DMS153 treated with DMSO at 0.1 percent for 48 hours (cell line): ENCODE measurements at regions not wholly inside any gene's neighbourhood (a gene's known extent, or its start where the extent isn't known, plus 50 kb on each side); places are given as distances from the start of the nearest gene placed in this dataset.

Source experiments
- DNase-seq: peaks from one replicate; lab custom pipeline; 2025; ENCODE audit not compliant: unreplicated experiment; lab: John Stamatoyannopoulos, UW

- DNase-seq, result no peak
Measured at GRCh38 chr3:45277636-45278035, 51.5 kb upstream of the TMEM158 start.

- no peak for DNase-seq
Measured at GRCh38 chr3:45280232-45280631, 54.1 kb upstream of the TMEM158 start.

- DNase-seq, result no peak
Measured at GRCh38 chr3:45280971-45281370, 54.9 kb upstream of the TMEM158 start.

- DNase-seq, result no peak
Measured at GRCh38 chr3:45283471-45283870, 57.4 kb upstream of the TMEM158 start.

- DNase-seq, result no peak
Measured at GRCh38 chr3:45297331-45297730, 71.2 kb upstream of the TMEM158 start.

GRCh38 chr3:45302470-45302869 lies 76.4 kb upstream of the TMEM158 start:
- no peak for DNase-seq

GRCh38 chr3:45306406-45307008 lies 80.4 kb upstream of the TMEM158 start:
- no peak for DNase-seq

- DNase-seq, result peak; percentile 25
Measured at GRCh38 chr3:45309876-45310275, 78.5 kb upstream of the LARS2 start.

GRCh38 chr3:45311327-45311726 lies 77.0 kb upstream of the LARS2 start:
- DNase-seq, result no peak

- DNase-seq, result no peak
Measured at GRCh38 chr3:45311953-45312801, 76.2 kb upstream of the LARS2 start.

- no peak for DNase-seq
Measured at GRCh38 chr3:45312836-45313493, 75.4 kb upstream of the LARS2 start.

GRCh38 chr3:45313743-45314403 lies 74.5 kb upstream of the LARS2 start:
- no peak for DNase-seq

GRCh38 chr3:45317710-45318109 lies 70.7 kb upstream of the LARS2 start:
- no peak for DNase-seq

- no peak for DNase-seq
Measured at GRCh38 chr3:45318689-45319088, 69.7 kb upstream of the LARS2 start.

GRCh38 chr3:45319231-45319995 lies 69.0 kb upstream of the LARS2 start:
- no peak for DNase-seq

GRCh38 chr3:45319996-45320305 lies 68.4 kb upstream of the LARS2 start:
- no peak for DNase-seq

- DNase-seq, result no peak
Measured at GRCh38 chr3:45320986-45321385, 67.4 kb upstream of the LARS2 start.

- no peak for DNase-seq
Measured at GRCh38 chr3:45321607-45322391, 66.6 kb upstream of the LARS2 start.

GRCh38 chr3:45322616-45323015 lies 65.8 kb upstream of the LARS2 start:
- no peak for DNase-seq

- no peak for DNase-seq
Measured at GRCh38 chr3:45325676-45326075, 62.7 kb upstream of the LARS2 start.
